DOHH2 (cell line): ENCODE measurements at regions not wholly inside any gene's neighbourhood (a gene's known extent, or its start where the extent isn't known, plus 50 kb on each side); places are given as distances from the start of the nearest gene placed in this dataset.
"Not testable (repeated sequence)": the region's sequence is repeated elsewhere in the genome, so short reads cannot be mapped to it uniquely, and the experiment has no call there.

ENCODE experiments used
- H3F3A ChIP-seq: fragments of 200-600 bp; sonication (generic), shearing (Covaris generic); 2 replicates; pipeline ENCODE4 v1.6.0; 2016; ENCODE audit warnings: antibody characterized with exemption, mild to moderate bottlenecking; ENCODE audit not compliant: control insufficient read depth, insufficient read depth
- H3K27ac ChIP-seq: fragments of 200-600 bp; sonication (generic); 2 replicates; pipeline ENCODE4 v1.5.1; 2014; ENCODE audit warnings: low read depth, mild to moderate bottlenecking, low read length, moderate library complexity
- H3K27me3 ChIP-seq: fragments of 200-600 bp; sonication (generic); 2 replicates; pipeline ENCODE4 v1.6.1; 2014; ENCODE audit warnings: mild to moderate bottlenecking, low read length, mixed read lengths; ENCODE audit not compliant: control insufficient read depth
- H3K36me3 ChIP-seq: fragments of 200-600 bp; sonication (generic); 2 replicates; pipeline ENCODE4 v1.6.1; 2014; ENCODE audit warnings: mild to moderate bottlenecking, low read length, moderate library complexity, mixed read lengths; ENCODE audit not compliant: control insufficient read depth
- H3K4me1 ChIP-seq: fragments of 200-600 bp; sonication (generic); 2 replicates; pipeline ENCODE4 v1.6.1; 2014; ENCODE audit warnings: mild to moderate bottlenecking, low read length, mixed read lengths; ENCODE audit not compliant: control insufficient read depth
- H3K4me2 ChIP-seq: fragments of 200-600 bp; sonication (generic); 2 replicates; pipeline ENCODE4 v1.6.0; 2014; ENCODE audit warnings: mild to moderate bottlenecking, low read length, moderate library complexity
- H3K4me3 ChIP-seq: fragments of 200-600 bp; sonication (generic); 2 replicates; pipeline ENCODE4 v1.5.1; 2014; ENCODE audit warnings: mild to moderate bottlenecking, low read length, mixed read lengths
- H3K79me2 ChIP-seq: fragments of 200-600 bp; sonication (generic); 2 replicates; pipeline ENCODE4 v1.6.1; 2014; ENCODE audit warnings: mild to moderate bottlenecking, low read length, mixed read lengths; ENCODE audit not compliant: control insufficient read depth
- H3K9me2 ChIP-seq: fragments of 200-600 bp; sonication (generic); replicated peaks from 2 replicates; pipeline ENCODE4 v1.6.1; 2014; ENCODE audit warnings: mild to moderate bottlenecking, low read length, mixed read lengths; ENCODE audit not compliant: control insufficient read depth
- H3K9me3 ChIP-seq: fragments of 200-600 bp; sonication (generic); 2 replicates; pipeline ENCODE4 v1.6.1; 2014; ENCODE audit warnings: antibody characterized with exemption, low read length, mixed read lengths; ENCODE audit not compliant: control insufficient read depth, insufficient read depth
- H4K20me1 ChIP-seq: fragments of 200-600 bp; sonication (generic); 2 replicates; pipeline ENCODE4 v1.6.0; 2014; ENCODE audit warnings: low read depth, mild to moderate bottlenecking, antibody characterized with exemption, low read length, moderate library complexity; ENCODE audit not compliant: control insufficient read depth, insufficient read depth
- EZH2phosphoT487 ChIP-seq: fragments of 200-600 bp; sonication (generic); IDR thresholded peaks from 2 replicates; pipeline ENCODE4 v1.6.1; 2017; ENCODE audit warnings: borderline replicate concordance, mild to moderate bottlenecking, antibody characterized with exemption, low read length, moderate library complexity, mixed read lengths
- TF ChIP-seq, protein P1 (sequence below): fragments of 200-600 bp; sonication (generic); IDR thresholded peaks from one replicate; pipeline ENCODE4 v1.5.1; 2014; ENCODE audit warnings: antibody characterized with exemption, mild to moderate bottlenecking, low read depth, low read length; ENCODE audit not compliant: poor library complexity, severe bottlenecking

DNA sequence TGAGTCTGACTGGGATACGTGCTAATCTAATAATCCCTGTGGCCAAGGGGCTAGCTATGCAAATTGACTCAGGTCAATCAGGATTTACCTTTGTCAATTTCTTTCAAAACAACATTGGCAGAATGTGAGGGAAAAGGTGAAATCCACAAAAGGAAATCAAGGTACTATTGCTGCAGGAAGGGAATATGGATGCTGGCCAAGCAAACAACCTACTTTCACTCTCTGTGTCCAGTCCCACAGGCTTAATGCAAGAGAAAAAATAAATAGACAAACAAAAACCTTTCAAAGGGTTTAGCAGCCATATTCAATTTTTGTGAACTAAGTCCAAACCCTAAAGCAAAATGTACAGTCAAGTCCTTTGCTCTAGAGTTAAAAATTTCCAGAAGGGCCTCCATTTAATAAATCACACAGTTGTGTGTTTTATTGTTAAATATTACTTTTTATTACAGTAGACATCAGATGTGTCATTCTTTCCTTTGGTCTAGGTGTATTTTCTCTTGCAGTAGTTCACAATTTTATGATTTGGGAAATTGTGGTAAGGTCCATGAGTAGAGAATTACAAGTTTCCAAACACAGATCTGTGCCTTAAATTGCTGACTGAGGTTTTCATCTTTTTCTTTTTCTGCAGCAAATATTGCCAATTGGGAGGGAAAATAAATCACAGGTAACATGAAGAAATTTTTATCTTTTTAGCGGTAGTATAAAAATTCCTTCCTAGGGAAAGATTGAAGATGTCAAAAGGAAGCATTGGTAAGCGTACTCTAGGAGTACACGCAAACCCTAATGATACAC, 309.1 kb downstream of the DMAC1 start:
- H3K36me3 ChIP-seq, result no peaks in the 10 kb centered on the region
- no peak overlapping the region for H3K4me3 ChIP-seq
- no peaks in the 10 kb centered on the region for H4K20me1 ChIP-seq
- no peak overlapping the region for H3K27ac ChIP-seq
- H3F3A ChIP-seq, result no peaks in the 10 kb centered on the region
- no peaks in the 10 kb centered on the region for H3K9me3 ChIP-seq
- no peaks in the 10 kb centered on the region for H3K4me1 ChIP-seq
- H3K9me2 ChIP-seq, result no peaks in the 10 kb centered on the region
- H3K79me2 ChIP-seq, result no peaks in the 10 kb centered on the region
- H3K4me2 ChIP-seq, result no peak overlapping the region
- H3K27me3 ChIP-seq, result no peaks in the 10 kb centered on the region
- TF ChIP-seq EZH2phosphoT487, result no peak
- TF ChIP-seq, protein P1, sequence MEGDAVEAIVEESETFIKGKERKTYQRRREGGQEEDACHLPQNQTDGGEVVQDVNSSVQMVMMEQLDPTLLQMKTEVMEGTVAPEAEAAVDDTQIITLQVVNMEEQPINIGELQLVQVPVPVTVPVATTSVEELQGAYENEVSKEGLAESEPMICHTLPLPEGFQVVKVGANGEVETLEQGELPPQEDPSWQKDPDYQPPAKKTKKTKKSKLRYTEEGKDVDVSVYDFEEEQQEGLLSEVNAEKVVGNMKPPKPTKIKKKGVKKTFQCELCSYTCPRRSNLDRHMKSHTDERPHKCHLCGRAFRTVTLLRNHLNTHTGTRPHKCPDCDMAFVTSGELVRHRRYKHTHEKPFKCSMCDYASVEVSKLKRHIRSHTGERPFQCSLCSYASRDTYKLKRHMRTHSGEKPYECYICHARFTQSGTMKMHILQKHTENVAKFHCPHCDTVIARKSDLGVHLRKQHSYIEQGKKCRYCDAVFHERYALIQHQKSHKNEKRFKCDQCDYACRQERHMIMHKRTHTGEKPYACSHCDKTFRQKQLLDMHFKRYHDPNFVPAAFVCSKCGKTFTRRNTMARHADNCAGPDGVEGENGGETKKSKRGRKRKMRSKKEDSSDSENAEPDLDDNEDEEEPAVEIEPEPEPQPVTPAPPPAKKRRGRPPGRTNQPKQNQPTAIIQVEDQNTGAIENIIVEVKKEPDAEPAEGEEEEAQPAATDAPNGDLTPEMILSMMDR, result no peak

DNA sequence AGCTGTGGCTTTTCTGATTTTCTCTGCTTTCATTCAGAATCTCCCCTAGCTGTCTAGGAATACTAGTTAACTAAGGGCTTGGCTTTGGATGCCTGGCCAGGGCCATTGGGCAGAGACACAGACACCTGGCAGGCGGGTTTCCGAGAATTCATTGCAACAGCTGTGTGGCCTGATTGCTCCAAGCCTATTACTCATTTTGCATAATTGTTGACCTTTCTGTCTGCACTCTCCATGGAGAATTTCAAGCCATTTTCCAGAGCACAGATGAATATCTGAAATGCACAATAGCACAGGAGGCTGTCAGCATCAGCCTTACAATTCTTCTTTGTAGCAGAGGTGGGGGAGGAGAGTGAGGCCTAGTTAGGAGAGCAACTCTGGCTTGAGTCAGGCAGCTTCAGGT, 310.5 kb downstream of the DMAC1 start:
- TF ChIP-seq, protein P1, result no peak
- no peaks in the 10 kb centered on the region for H3K27me3 ChIP-seq
- no peaks in the 10 kb centered on the region for H3K9me3 ChIP-seq

DNA sequence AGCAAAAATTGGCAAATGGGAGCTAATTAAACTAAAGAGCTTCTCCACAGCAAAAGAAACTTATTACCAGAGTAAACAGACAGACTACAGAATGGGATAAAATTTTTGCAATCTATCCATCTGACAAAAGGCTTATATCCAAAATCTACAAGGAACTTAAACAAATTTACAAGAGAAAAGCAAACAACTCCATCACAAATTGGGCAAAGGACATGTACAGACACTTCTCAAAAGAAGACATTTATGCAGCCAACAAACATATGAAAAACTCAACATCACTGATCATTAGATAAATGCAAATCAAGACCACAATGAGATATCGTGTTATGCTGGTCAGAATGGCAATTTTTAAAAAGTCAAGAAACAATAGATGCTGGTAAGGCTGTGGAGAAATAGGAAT, 315.6 kb downstream of the DMAC1 start:
- H3K4me1 ChIP-seq, H4K20me1 ChIP-seq, H3K9me2 ChIP-seq, H3K79me2 ChIP-seq, H3K27ac ChIP-seq, H3F3A ChIP-seq, H3K9me3 ChIP-seq, H3K36me3 ChIP-seq, H3K4me3 ChIP-seq, H3K4me2 ChIP-seq, H3K27me3 ChIP-seq: not testable (repeated sequence)

More for the DNA sequence above, 310.5 kb downstream of the DMAC1 start:
- Histone ChIP-seq H3K4me2 (no peak overlapping the region), H3K4me1 (no peaks in the 10 kb centered on the region), H3K9me2 (no peaks in the 10 kb centered on the region), H4K20me1 (no peaks in the 10 kb centered on the region), H3K27ac (no peak overlapping the region), H3K79me2 (no peaks in the 10 kb centered on the region), H3K36me3 (no peaks in the 10 kb centered on the region), H3K4me3 (no peak overlapping the region), H3F3A (no peaks in the 10 kb centered on the region)

DNA sequence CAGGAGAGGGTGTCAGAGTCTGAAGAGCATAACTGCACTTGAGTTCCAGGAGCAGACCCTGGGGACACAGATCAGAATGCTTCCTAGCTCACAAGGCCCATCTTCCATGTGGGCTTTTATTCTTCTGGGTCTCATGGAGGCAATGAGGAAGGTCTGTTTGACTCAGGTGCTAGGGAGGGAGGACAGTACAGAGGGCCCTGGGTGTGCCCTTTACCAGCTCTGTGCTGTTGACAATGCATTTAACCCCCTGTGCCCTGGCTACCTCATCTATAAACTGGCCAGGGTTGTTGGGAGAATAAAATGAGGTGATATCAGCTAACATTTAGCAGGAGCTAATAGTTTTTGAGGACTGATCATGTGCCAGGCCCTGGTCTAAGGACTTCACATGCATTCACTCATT, 318.0 kb downstream of the DMAC1 start:
- Histone ChIP-seq H3K27ac (no peak overlapping the region), H3K79me2 (no peaks in the 10 kb centered on the region), H3K9me3 (no peaks in the 10 kb centered on the region), H3K27me3 (no peaks in the 10 kb centered on the region), H3K4me3 (no peak overlapping the region), H4K20me1 (no peaks in the 10 kb centered on the region), H3K4me2 (no peak overlapping the region), H3K36me3 (no peaks in the 10 kb centered on the region), H3F3A (no peaks in the 10 kb centered on the region), H3K4me1 (no peaks in the 10 kb centered on the region), H3K9me2 (no peaks in the 10 kb centered on the region)
- no peak for TF ChIP-seq EZH2phosphoT487
- TF ChIP-seq, protein P1, result no peak
